HepG2 (cell line): ENCODE measurements at regions not wholly inside any gene's neighbourhood (a gene's known extent, or its start where the extent isn't known, plus 50 kb on each side); places are given as distances from the start of the nearest gene placed in this dataset.

ENCODE experiments used
- ATAC-seq: fragments of 200-7000 bp; cut with Tn5 transposase; 3 replicates; pipeline ENCODE4 v1.9.1; 2020; ENCODE audit warnings: mild to moderate bottlenecking, moderate library complexity
- BruUV-seq: library from RNA; stranded (reverse); fragments of 400-500 nt; replicated peaks from 2 replicates; lab custom pipeline; 2021; lab: Mats Ljungman, UMichigan
- CTCF ChIA-PET: fragments of 300-600 bp; formaldehyde crosslinking; extraction: SDS; loops from one replicate; lab custom pipeline; 2021; ENCODE audit warnings: low total read pairs, inconsistent platforms, low intra/inter-chr PET ratio; lab: Yijun Ruan, JAX
- POLR2A ChIA-PET: fragments of 350-600 bp; sonication (Branson Sonifier 250); formaldehyde crosslinking; loops from one replicate; lab custom pipeline; 2020; ENCODE audit warnings: antibody characterized with exemption, inconsistent platforms; lab: Yijun Ruan, JAX
- DNase-seq: peaks from one replicate; pipeline ENCODE4 v3.0.0-alpha.2; 2015; ENCODE audit warnings: low spot score
- FAIRE-seq: peaks from 3 replicates; lab custom pipeline; 2011; peaks lifted over from hg19 to GRCh38; lab: Jason Lieb, UNC
- H2AFZ ChIP-seq: one replicate; pipeline ENCODE4 v1.6.1; 2011; ENCODE audit warnings: low read length, inconsistent platforms
- H3K27ac ChIP-seq: fragments of 300-600 bp; 3 replicates; pipeline ENCODE4 v1.8.0; 2011; ENCODE audit warnings: mixed run types, mild to moderate bottlenecking, mixed read lengths, low read length, inconsistent platforms; ENCODE audit not compliant: insufficient read depth; ENCODE audit errors: extremely low read length
- H3K27me3 ChIP-seq, 2 experiments: fragments of 200-600 bp in 1 of 2; 2 replicates in 1 of 2; 3 replicates in 1 of 2; pipeline versions ENCODE4 v1.6.0 to v1.8.0; 2011; ENCODE audit warnings: low read length in 2 of 2, mild to moderate bottlenecking in 2 of 2, moderate library complexity in 2 of 2, inconsistent platforms in 1 of 2; ENCODE audit not compliant: insufficient read depth in 2 of 2, control insufficient read depth in 1 of 2
- H3K36me3 ChIP-seq, 2 experiments: fragments of 200-600 bp in 1 of 2; replicated peaks in 1 of 2; 2 replicates in 1 of 2; 3 replicates in 1 of 2; pipeline versions ENCODE4 v1.5.1 to v1.8.0; 2011; ENCODE audit warnings: low read length in 2 of 2, inconsistent platforms in 1 of 2; ENCODE audit not compliant: insufficient read depth in 2 of 2, control insufficient read depth in 1 of 2
- H3K4me1 ChIP-seq: 2 replicates; pipeline ENCODE4 v1.5.1; 2012; ENCODE audit warnings: low read length, inconsistent platforms; ENCODE audit not compliant: insufficient read depth
- H3K4me2 ChIP-seq: 2 replicates; pipeline ENCODE4 v1.6.0; 2011; ENCODE audit warnings: low read depth, low read length, inconsistent platforms
- H3K4me3 ChIP-seq, 3 experiments: fragments of 200-600 bp in 1 of 3; sonication (generic), shearing (Covaris generic) in 1 of 3; replicated peaks in 1 of 3; 2 replicates each; pipeline ENCODE4 v1.5.1; 2011 to 2016; ENCODE audit warnings: low read length in 3 of 3, inconsistent platforms in 2 of 3, low read depth in 2 of 3, mild to moderate bottlenecking in 2 of 3, control low read depth in 1 of 3, mixed read lengths in 1 of 3; ENCODE audit not compliant: insufficient read depth in 1 of 3
- H3K79me2 ChIP-seq: one replicate; pipeline ENCODE4 v1.6.1; 2011; ENCODE audit warnings: low read length, inconsistent platforms; ENCODE audit not compliant: insufficient read depth
- H3K9ac ChIP-seq: 2 replicates; pipeline ENCODE4 v1.6.0; 2011; ENCODE audit warnings: mild to moderate bottlenecking, low read depth, low read length, inconsistent platforms; ENCODE audit not compliant: insufficient read depth
- H3K9me3 ChIP-seq: 2 replicates; pipeline ENCODE4 v1.5.1; 2012; ENCODE audit warnings: mild to moderate bottlenecking, low read length
- H4K20me1 ChIP-seq: 2 replicates; pipeline ENCODE4 v1.6.0; 2011; ENCODE audit warnings: inconsistent platforms, mild to moderate bottlenecking, low read length, moderate library complexity; ENCODE audit not compliant: insufficient read depth
- ATAD3A ChIP-seq: sonication (generic); formaldehyde crosslinking; IDR thresholded peaks from 2 replicates; pipeline ENCODE4 v1.4.0; 2020; ENCODE audit warnings: missing genetic modification reagents
- E2F1 ChIP-seq: sonication (generic); formaldehyde crosslinking; IDR thresholded peaks from 2 replicates; pipeline ENCODE4 v1.5.0; 2020; ENCODE audit warnings: missing genetic modification reagents
- GZF1 ChIP-seq: sonication (generic); formaldehyde crosslinking; IDR thresholded peaks from 2 replicates; pipeline ENCODE4 v1.5.1; 2020; ENCODE audit warnings: mild to moderate bottlenecking, missing genetic modification reagents
- MNT ChIP-seq: fragments of 450-650 bp; IDR thresholded peaks from 2 replicates; pipeline ENCODE4 v1.6.1; 2016
- NFAT5 ChIP-seq: sonication (generic); formaldehyde crosslinking; IDR thresholded peaks from 2 replicates; pipeline ENCODE4 v1.4.0; 2020; ENCODE audit warnings: missing genetic modification reagents
- WGBS: methylation state at CpG from one replicate; pipeline ENCODE4 v1.1.6; 2017; ENCODE audit warnings: low lambda C conversion rate; 5-methylcytosine and 5-hydroxymethylcytosine counted together
- in situ Hi-C: cut with HindIII; loops from 2 replicates; pipeline ENCODE4 v1.10.0; 2017; ENCODE audit warnings: low pct_unique_long_range_greater_than_20kb; ENCODE audit not compliant: extremely low pct_ligation_motif_present
- intact Hi-C: fragments of 100-400 bp; cut with micrococcal nuclease; formaldehyde crosslinking; loops from one replicate; pipeline ENCODE4 v1.10.0; 2022; ENCODE audit not compliant: unreplicated experiment

DNA sequence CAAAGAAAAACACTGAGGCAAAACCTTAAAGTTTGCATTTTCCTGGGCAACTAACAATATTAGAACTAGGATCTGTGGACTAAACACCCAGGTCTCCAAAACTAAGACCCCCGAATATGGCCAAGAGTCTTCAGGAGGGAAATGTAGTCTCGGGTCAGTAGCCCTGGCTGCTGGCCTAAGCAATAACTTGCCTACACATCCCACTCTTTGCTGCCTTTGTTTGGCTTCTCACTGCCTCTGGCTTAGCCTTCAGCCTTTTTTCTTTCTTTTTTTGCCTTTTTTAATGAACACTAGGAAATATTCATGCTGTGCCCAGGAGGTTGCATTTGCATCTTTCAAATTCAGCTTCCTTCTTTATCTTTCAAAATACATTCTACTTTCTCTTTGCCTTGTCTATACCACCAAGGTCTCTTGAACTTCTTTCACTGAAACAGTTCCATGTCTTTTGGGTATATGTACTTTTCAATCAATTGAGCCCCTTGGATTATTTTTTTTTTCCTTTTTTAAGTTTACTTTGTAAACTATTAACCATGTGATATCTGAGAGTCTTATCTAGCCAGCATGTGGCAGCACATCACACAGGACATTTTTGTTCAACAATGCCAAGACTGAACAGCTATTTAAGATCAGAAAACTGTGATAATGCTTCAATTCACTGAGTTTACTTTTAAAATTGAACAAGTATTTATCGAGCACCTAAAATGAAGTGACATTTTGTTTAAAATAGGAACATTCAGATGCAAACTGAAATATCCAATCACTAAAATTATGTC, 165.0 kb upstream of the TRPC6 start:
- Histone ChIP-seq H3K9me3 (no peaks in the 10 kb centered on the region), H3K4me2 (no peak overlapping the region), H3K36me3 (no peaks in the 10 kb centered on the region), H3K9ac (no peak overlapping the region), H2AFZ (no peak overlapping the region), H3K27me3 (no peaks in the 10 kb centered on the region), H3K4me3 (no peak overlapping the region), H3K4me1 (no peaks in the 10 kb centered on the region), H4K20me1 (no peaks in the 10 kb centered on the region), H3K27ac (no peak overlapping the region), H3K79me2 (no peaks in the 10 kb centered on the region)
- no TSS peak for BruUV-seq
- no peak for DNase-seq
- ATAC-seq, result no peak
- 6% methylated on average over 3 of the region's 3 CpGs for WGBS
- intact Hi-C loops (no loop called here), in situ Hi-C loops (no loop called here)
- ChIA-PET POLR2A (no interaction called here), CTCF (no interaction called here)
- TF ChIP-seq MNT, result peak; percentile 45
- TF ChIP-seq GZF1 (CRISPR knock-in tag), result no peak
- TF ChIP-seq ATAD3A (CRISPR knock-in tag), result no peak
- TF ChIP-seq E2F1 (CRISPR knock-in tag), result no peak
- TF ChIP-seq NFAT5 (CRISPR knock-in tag), result no peak
- FAIRE-seq, result no peak
